Prostate gland (tissue), 2 donors: ENCODE measurements at regions not wholly inside any gene's neighbourhood (a gene's known extent, or its start where the extent isn't known, plus 50 kb on each side); places are given as distances from the start of the nearest gene placed in this dataset.

Experiments
- DNase-seq: peaks from one replicate; pipeline ENCODE4 v3.0.0-alpha.2; 2019; ENCODE audit warnings: low spot score
- H3K27ac ChIP-seq, 2 donors: fragments of 200-600 bp; sonication (generic); 2 replicates each; pipeline ENCODE4 v1.5.1; 2017 to 2019
- H3K27me3 ChIP-seq: fragments of 200-600 bp; sonication (generic); replicated peaks from 2 replicates; pipeline ENCODE4 v1.5.1; 2019; ENCODE audit not compliant: insufficient read depth
- H3K36me3 ChIP-seq, 2 donors: fragments of 200-600 bp; sonication (generic); 1 replicate in 1 of 2; 2 replicates in 1 of 2; pipeline versions ENCODE4 v1.5.1 to v1.8.1; 2017 to 2019
- H3K4me1 ChIP-seq: fragments of 200-600 bp; sonication (generic); replicated peaks from 2 replicates; pipeline ENCODE4 v1.5.1; 2019
- H3K4me3 ChIP-seq, 2 donors: fragments of 200-600 bp; sonication (generic); 2 replicates each; pipeline ENCODE4 v1.5.1; 2017 to 2019
- H3K9me3 ChIP-seq: fragments of 200-600 bp; sonication (generic); 2 replicates; pipeline ENCODE4 v1.5.1; 2017
- CTCF ChIP-seq, 4 experiments: fragments of 200-600 bp in 2 of 4; fragments of 450-650 bp in 2 of 4; sonication (generic) in 2 of 4; IDR thresholded peaks; 1 replicate in 3 of 4; 2 replicates in 1 of 4; pipeline ENCODE4 v1.5.1; 2016 to 2019; ENCODE audit warnings: antibody characterized with exemption in 4 of 4, mild to moderate bottlenecking in 2 of 4, moderate library complexity in 2 of 4
- POLR2A ChIP-seq: fragments of 450-650 bp; IDR thresholded peaks from one replicate; pipeline ENCODE4 v1.6.1; 2016; ENCODE audit warnings: antibody characterized with exemption, mild to moderate bottlenecking
- POLR2AphosphoS5 ChIP-seq: sonication (generic); formaldehyde crosslinking; IDR thresholded peaks from one replicate; pipeline ENCODE4 v1.6.1; 2017; ENCODE audit warnings: antibody characterized with exemption
- WGBS: methylation state at CpG from one replicate; pipeline ENCODE4 v1.1.5; 2018; 5-methylcytosine and 5-hydroxymethylcytosine counted together
- intact Hi-C: fragments of 100-400 bp; cut with DNase I; formaldehyde crosslinking; loops from one replicate; pipeline ENCODE4 v1.14.2; 2022

- no peak for DNase-seq
- no peaks in the 10 kb centered on the region for H3K9me3 ChIP-seq
- H3K27me3 ChIP-seq: no peaks in the 10 kb centered on the region
- TF ChIP-seq CTCF (IDR thresholded peaks at IDR 0.05) (no peak), POLR2A (no peak), POLR2AphosphoS5 (no peak)
- no peaks in the 10 kb centered on the region for H3K36me3 ChIP-seq
- H3K4me3 ChIP-seq: no peak overlapping the region
- no peak overlapping the region for H3K27ac ChIP-seq
- intact Hi-C loops: no loop called here
- 96% methylated on average over 2 of the region's 2 CpGs for WGBS
- no peaks in the 10 kb centered on the region for H3K4me1 ChIP-seq
These were observed 57.5 kb upstream of the GC start for GRCh38 chr4:71841336-71841735.

- no peak overlapping the region for H3K4me3 ChIP-seq
- no peaks in the 10 kb centered on the region for H3K27me3 ChIP-seq
- intact Hi-C loops: no loop called here
- TF ChIP-seq POLR2AphosphoS5: no peak
- TF ChIP-seq CTCF (IDR thresholded peaks at IDR 0.05): no peak
- no peak for TF ChIP-seq POLR2A
- DNase-seq: no peak
- no peaks in the 10 kb centered on the region for H3K9me3 ChIP-seq
- no peaks in the 10 kb centered on the region for H3K36me3 ChIP-seq
- no peak overlapping the region for H3K27ac ChIP-seq
- 34% methylated on average over 1 of the region's 1 CpG for WGBS
- no peaks in the 10 kb centered on the region for H3K4me1 ChIP-seq
These were observed 63.4 kb upstream of the GC start for GRCh38 chr4:71847300-71847699.

GRCh38 chr4:71855944-71856343 lies 72.1 kb upstream of the GC start:
- Histone ChIP-seq H3K27ac (no peak overlapping the region), H3K9me3 (no peaks in the 10 kb centered on the region), H3K4me3 (no peak overlapping the region), H3K36me3 (no peaks in the 10 kb centered on the region), H3K4me1 (no peaks in the 10 kb centered on the region), H3K27me3 (no peaks in the 10 kb centered on the region)
- no peak for DNase-seq
- 60% methylated on average over 1 of the region's 1 CpG for WGBS
- TF ChIP-seq POLR2AphosphoS5 (no peak), POLR2A (no peak), CTCF (IDR thresholded peaks at IDR 0.05) (no peak)
- intact Hi-C loops: no loop called here

- WGBS: 28% methylated on average over 9 of the region's 9 CpGs
- no peaks in the 10 kb centered on the region for H3K9me3 ChIP-seq
- H3K36me3 ChIP-seq: no peaks in the 10 kb centered on the region
- intact Hi-C loops: no loop called here
- no peak for TF ChIP-seq POLR2AphosphoS5
- no peaks in the 10 kb centered on the region for H3K27me3 ChIP-seq
- DNase-seq: no peak
- H3K4me3 ChIP-seq: no peak overlapping the region
- H3K27ac ChIP-seq: no peak overlapping the region
- H3K4me1 ChIP-seq: no peaks in the 10 kb centered on the region
These were observed 74.0 kb upstream of the GC start for GRCh38 chr4:71857713-71858451.

- no peak for DNase-seq
- Histone ChIP-seq H3K36me3 (no peaks in the 10 kb centered on the region), H3K4me1 (no peaks in the 10 kb centered on the region), H3K4me3 (no peak overlapping the region), H3K9me3 (no peaks in the 10 kb centered on the region), H3K27me3 (no peaks in the 10 kb centered on the region), H3K27ac (no peak overlapping the region)
- intact Hi-C loops: no loop called here
- 48% methylated on average over 1 of the region's 1 CpG for WGBS
- no peak for TF ChIP-seq POLR2AphosphoS5
- TF ChIP-seq CTCF (IDR thresholded peaks at IDR 0.05): no peak
- no peak for TF ChIP-seq POLR2A
These were observed 76.8 kb upstream of the GC start for GRCh38 chr4:71860643-71861042.
